ENCODE measurements at regions not wholly inside any gene's neighbourhood (a gene's known extent, or its start where the extent isn't known, plus 50 kb on each side); places are given as distances from the start of the nearest gene placed in this dataset.
"Not testable (repeated sequence)": the region's sequence is repeated elsewhere in the genome, so short reads cannot be mapped to it uniquely, and the experiment has no call there.

DNA sequence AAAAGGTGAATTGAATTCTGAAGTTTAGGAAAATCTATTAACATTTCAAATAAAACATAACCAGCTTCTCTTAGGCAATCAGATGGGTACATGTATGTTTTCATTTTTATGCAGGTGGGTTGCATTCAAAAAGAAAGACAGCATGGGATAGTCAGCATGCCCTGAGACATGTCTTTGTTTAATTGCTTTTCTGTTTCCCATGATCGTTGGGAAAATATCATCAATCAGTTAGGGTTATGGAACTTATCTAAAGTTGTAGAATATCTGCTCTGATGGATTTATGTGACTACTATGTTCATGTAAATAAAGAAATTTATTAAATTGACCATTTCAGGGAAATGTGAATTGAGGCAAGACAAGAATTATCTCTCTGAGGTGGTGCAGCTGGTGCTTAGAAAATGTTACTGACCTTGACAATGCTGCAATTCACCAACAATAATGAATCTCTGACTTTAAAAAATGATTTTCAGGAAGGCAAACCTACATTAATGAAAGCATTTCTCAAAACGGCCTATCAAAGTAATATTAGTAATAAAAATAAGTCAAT lies 112.7 kb downstream of the RFPL4B start:
- DNase-seq (ENCODE audit: low read depth in 2 of 2): no peak

DNA sequence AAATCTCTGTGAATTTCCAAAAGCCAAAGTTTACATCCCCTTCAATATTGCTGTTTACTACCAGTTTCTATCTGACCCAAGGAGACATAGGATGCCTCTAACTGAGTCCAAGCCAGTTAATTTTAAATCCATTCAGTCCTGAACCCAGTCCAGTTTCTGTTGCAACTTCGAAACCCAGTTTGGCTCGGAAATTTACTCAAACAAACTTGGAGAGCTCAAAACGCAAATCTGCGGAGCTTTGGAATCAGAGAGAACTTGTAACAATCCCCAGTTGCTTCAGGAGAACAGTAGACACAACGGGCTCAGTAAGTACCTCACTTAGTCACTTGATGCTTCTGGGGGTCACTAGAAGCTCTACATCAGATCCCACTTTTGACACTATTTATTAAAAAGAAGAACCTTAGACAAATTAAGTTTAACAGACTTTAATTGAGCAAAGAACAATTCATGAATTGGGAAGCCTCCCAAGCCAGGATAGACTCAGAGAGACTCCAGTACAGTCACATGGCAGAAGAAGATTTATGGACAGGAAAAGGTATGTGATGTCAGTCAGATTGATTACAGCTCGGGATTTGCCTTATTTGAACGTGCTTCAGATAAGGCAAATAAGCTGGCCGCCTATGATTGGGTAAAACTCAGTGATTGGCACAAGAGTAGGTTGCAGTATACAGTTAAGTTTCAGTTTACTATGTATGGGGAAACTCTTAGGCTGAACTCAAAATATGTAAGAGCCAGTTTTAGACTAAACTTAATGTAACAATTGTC lies 118.0 kb downstream of the RFPL4B start:
- DNase-seq (ENCODE audit: low read depth in 2 of 2): no peak

DNA sequence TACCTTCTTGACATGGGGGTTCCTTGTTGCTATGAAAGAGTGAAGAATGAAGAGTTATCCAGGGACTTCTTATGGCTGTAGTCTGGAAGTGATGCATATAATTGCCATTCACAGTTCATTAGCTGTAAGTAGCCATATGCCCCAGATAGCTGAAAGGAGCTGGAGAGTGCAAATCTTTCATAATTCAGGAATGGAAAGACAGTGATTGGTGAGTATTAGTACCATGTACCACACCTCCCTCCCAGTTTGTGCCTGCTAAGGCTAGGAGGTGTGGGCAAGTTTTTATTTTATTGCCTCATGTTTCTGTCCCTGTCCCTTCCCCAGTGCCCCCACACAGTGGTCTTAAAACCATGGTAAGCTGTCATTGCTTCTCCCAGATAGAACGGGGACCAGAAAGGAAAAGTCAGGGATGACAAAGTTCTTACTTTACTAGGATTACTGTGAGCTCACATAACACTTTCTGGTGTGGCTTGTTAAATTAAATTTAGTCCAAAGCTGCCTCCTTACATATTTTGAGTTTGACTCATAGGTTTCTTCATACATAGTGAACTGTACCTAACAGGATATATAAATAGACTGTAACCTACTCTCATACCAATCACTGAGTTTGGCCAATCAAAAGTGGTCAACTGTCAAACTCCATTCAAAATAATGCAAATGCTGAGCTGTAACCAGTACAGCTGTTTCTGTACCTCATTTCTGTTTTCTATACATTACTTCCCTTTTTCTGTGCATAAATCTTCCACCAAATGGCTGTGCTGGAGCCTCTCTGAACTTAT lies 119.4 kb downstream of the RFPL4B start:
- DNase-seq (ENCODE audit: low read depth in 2 of 2): no peak

DNA sequence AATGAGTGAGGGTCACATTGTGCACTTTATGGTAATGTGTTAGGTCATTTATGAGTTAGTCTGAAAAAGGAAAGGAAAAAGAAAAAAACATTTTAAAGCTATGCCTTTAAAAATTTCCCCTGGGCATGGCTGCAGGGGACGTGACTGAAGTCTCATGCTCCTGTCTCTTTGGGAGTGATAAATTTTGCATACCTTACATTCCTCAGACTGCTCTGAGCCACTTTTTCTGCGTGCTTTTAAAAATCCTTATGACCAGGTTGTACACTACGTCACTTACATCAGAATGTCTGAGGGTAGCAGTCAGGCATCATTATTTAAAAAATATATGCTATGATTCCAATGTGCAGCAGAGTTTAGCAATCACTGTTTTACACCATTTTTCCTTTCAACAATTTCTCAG lies 121.2 kb downstream of the RFPL4B start:
- no peak for DNase-seq (ENCODE audit: low read depth in 2 of 2)

DNA sequence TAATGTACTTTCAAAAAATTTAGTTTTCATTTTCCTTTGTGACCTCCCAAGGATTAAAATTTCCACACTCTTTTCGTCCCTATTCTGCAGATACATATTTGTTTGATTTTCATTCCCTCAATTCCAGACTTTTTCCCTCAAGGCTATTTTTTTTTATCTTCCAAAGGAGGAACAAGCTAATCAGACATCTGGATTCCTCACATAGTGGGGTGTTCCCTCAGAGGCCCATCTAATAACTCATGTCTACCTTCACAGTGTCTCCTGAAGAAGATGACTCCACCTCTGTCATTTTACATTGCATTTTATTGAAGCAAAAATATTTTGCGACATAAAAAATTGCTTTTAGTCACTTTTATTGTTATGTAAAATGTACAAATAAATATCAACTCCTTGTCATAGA lies 122.2 kb downstream of the RFPL4B start:
- DNase-seq (ENCODE audit: low read depth in 2 of 2): no peak

DNA sequence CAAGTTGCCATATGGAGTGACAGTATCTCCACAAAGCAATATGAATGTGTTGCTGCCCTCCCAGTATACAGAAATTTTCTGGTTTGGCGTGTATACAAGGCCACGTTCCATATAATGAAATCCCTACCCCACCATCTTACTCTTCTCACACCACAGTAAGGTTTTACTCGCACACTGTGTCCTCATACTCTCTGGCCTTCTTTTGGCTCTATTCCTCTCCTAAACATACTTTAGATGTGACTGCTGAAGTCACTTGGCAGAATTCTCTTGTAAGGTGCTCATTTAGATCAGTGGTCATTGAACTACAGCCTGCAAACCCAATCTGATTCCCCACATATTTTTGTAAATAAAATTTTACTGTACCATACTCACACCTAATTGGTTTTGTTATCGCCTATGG lies 123.2 kb downstream of the RFPL4B start:
- DNase-seq (ENCODE audit: low read depth in 2 of 2): no peak

DNA sequence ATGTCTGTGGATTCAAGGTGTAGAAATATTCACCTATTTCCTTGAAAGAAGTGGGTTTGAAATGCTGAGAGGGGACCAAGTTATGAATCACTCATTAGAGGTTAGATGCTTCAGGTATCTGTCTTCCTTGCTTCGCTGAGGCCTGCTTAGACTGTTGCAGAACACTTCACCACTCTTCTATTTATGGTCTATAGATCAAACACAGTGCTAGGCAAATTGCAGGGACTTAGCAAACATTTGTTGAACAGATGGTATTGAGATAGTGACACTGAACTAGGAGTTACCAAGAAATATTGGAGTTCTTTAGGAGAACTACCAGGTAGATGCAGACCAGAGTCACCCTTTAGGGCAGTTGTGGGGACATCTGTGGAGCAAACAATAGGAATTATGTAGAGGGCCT lies 123.8 kb downstream of the RFPL4B start:
- DNase-seq (ENCODE audit: low read depth in 2 of 2): no peak

DNA sequence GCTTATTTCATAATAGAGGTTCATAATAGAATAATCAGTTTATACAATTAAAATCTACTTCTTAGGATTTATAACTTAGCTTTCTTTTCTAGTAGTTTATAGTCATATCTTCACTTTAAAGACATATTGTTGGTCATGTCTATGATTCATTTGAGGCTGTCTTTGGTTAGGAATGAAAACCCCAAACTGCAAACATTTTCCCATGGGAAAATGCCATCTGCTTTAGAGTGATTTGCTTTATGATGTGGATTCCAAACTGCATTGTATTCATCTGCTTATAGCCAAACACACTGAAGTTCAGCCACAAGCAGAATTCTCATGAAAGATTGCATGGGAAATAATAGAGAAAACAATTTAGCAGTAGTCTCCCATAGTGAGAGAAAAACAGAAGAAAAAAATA lies 128.0 kb downstream of the RFPL4B start:
- no peak for DNase-seq (ENCODE audit: low read depth in 2 of 2)

DNA sequence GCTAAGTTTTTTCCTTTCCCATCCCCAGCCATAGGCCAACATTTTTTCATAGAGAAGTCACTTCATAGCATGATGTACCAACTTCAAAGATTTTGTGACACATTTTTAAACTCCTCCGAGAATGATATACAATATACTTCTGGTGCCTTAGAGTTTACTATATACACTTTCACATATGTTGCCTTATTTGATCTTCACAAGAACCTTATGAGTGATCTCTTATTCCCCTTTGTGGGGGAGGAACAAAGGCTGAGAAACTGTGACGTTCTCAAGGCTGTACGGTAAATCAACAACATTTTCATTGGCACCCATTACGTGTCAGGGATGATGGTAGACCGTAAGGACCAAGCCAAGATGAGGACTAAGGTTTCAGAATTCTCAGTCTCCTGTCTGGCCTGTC lies 130.0 kb downstream of the RFPL4B start:
- no peak for DNase-seq (ENCODE audit: low read depth in 2 of 2)

DNA sequence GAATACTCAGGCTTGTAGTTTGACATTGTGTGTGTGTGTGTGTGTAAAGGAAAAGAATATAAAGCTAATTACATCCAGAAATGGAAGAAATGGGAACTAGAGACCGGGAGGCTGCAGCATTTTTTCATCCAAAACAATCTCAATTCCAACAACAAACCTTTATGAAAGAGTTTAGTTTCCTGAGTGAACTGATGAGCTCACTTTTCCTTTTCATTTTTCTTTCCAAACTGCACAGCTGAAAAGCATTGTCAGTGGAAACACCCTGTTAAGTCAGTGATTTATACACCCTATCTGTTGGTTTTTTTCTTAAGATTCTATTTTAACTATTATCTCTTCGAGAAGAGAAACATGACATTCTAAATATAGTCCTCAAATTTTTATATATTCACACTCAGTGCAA lies 130.9 kb downstream of the RFPL4B start:
- DNase-seq (ENCODE audit: low read depth in 2 of 2): no peak

DNA sequence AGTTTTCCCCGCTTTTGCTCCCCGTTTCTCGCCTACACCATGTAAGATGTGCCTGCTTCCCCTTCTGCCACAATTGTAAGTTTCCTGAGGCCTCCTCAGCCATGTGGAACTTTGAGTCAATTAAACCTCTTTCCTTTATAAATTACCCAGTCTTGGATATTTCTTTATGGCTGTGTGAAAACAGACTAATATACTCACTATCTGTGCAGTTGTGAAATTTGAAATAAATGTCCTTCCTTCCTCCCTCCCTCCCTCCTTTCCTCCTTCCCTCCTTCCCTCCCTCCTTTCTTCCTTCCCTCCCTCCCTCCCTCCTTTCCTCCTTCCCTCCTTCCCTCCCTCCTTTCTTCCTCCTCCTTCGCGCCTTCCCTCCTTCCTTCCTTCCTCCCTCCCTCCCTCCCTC lies 132.8 kb downstream of the RFPL4B start:
- not testable (repeated sequence) for DNase-seq (ENCODE audit: low read depth in 2 of 2)

DNA sequence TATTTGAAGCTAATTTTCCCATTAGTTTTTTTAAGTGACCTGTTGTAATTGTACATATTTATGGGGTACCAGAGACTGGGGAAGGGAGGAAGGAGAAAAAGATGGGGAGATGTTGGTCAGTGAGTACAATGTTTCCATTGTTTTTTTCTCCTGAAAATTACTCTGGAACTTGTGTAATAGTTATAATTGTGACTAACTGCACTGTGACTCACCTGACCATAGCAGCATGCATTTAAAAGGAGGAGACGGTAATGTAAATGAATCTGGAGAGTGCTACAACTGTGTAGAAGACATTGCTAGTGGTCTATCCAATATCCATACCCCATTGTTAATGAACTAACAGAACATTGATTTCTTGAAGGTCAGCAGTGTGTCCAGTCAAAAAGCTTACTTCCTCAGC lies 133.4 kb downstream of the RFPL4B start:
- no peak for DNase-seq (ENCODE audit: low read depth in 2 of 2)

DNA sequence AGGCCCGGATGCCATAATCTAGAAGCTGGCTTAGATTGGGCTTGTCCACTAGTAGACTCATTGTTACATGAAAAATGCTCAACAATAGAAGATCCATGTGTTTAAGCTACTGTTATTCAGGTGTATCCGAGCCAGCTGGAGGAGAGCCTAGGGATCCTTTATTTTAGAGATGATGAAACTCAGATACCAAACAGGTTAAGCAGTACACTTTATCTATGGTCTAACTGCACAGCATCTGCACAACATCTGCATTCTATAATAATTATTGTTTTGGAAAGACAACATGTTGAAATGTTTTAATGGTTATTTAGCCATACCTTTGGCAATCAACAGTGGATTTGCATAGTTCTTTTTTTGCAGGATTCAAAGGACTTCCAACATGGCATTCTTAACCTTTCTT lies 134.1 kb downstream of the RFPL4B start:
- no peak for DNase-seq (ENCODE audit: low read depth in 2 of 2)

DNA sequence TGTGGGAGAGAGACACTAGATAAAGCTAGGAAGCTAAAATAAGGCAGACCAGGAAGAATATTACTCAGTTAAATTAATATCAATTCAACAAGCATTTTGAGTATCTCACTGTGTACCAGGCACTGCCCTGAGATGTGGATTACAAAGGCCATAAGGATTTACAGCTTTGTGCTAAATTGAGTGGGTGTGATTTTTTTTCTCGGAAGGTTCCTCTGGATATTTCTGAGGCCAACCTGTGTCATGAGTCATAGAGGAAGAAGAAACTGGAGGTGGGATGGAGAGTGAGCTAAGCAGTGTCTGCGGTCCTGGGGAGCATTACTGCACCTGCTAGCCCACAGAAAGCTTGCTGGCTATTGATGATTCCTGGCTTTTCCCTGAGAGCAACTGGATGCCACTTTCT lies 135.2 kb downstream of the RFPL4B start:
- no peak for DNase-seq (ENCODE audit: low read depth in 2 of 2)

DNA sequence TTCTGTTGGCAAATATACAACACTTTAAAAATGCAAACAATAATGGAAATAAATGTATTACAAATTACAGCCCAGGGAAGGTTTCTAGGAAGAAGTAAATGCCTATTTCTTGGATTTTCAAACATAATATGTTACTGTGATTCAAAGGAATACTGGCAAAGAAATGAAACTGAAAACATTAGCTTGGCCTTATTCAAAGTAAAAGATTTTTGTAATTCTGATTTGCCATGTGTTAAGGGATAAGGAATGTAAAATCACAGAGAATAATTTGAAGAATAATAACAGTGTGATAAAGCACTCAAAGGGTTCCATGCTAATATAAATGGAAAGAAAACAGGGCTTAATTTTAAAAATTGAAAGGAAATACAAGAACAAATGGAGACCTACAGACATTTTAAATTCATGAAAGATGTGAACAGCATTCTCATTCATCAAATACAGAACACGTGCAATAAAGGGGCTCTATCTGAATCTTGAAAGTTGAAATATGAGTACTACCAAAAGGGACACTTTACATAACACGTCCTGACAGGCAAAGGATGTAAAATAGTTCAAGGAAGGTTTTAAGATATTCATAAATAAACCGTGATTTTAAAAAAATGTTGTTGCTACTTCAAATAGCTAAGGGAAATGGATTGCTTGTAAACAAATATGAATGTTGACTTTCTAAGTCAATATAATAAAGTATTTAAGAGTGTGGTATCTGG lies 138.1 kb downstream of the RFPL4B start:
- no peak for DNase-seq (ENCODE audit: low read depth in 2 of 2)

DNA sequence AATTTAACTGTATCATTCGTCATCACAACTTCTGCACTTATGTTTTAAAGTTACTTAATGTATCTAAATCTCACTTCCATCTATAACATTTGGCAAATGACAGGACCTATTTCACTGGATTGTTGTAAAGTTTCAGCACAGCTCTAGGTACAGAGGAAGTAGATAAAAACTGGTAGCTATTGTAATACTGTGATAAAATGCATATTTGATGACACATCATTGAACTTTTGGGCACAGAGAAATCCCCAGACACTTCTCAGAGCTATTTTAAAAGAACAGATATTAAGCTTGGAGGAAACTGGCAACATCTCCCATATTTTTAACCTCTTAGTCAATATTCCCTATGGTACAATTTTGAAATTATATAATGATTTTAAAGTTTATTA lies 138.7 kb downstream of the RFPL4B start:
- no peak for DNase-seq (ENCODE audit: low read depth in 2 of 2)

DNA sequence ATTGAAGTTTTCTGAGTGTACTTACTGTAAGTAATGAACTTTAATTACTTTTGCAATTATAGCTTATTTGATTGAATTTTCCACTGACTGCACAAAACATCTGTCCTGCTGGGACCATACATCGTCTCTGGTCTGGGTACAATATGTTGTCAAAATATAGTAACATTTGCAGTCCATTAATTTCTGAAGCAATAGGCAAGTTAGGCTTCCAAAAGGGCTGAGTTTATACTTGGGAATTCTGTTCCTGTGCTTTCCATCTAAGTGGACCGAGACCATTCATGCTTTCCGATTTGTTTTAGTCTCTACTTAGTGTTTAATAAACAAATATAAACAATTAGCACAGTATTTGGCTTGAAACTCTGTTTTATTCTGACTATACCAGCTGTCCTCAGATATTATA lies 139.3 kb downstream of the RFPL4B start:
- DNase-seq (ENCODE audit: low read depth in 2 of 2): no peak

DNA sequence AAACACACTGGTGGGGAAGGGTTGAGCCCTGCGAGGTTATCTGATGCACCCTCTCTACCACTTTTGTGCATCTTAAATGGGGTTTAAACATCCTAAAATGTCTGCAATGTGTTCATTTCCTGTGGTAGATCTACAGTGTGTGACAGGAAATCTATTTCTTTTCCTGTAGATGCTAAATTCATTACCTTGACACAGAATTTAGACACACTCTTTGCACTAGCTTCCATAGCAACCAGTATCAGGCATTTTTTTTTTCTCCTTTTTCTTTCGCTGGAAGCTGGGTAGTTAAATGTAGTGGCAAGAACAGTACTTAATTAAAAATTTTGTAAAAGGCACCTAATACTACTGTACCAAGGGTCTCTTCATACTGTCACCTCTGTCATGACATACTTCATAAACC lies 141.1 kb downstream of the RFPL4B start:
- no peak for DNase-seq (ENCODE audit: low read depth in 2 of 2)

DNA sequence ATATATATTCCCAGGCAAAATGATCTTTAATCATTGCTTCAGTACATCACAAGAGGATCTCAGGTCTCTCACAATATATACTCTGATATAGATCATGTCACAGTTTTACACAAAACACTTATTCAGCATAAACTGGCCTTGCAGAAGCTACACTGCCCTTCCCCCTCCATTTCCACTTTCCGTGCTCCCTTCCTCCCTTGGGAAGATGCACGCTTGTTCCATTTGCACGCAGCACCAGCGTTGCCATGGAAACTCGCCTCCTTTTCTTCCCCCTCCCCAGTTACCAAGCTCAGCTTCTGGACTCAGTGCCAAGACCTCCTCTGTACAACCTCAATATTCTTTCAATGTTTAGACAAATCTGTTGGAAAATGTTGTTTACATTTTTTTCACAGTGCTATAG lies 154.6 kb downstream of the RFPL4B start:
- no peak for DNase-seq (ENCODE audit: low read depth in 2 of 2)

DNA sequence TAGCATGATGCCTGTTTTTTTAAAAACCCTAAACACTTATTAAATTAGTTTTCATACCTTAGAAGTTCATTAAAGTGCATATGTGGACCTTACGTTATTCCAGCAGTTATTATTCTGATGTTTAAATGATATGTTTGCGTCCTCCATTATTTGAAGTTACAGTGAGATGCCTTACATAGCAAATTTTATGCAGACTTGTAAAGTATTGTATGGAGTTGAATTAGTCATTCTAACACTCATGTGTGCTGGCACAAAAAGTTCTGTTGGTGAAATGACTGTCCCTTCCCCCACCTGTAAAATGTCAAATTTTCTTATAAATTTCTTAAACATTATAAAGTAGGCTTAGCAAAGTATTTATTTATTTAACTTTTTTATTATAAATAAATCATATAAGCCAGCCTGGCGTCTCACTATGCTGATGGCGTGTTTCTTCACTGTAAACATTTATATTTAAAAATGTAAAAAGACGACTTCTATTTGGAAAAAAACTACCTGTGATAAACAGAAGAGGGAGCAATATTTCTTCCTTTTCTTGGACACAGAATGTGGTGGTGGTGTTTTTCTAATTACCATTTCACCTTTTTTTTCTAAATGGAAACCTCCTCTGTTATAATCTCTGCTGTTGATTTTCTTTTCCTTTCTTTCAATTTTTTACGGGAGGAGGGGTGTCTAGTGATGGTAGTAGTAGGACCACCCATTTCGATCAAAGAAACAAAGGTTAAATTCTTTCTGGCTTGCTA lies 155.4 kb downstream of the RFPL4B start:
- DNase-seq (ENCODE audit: low read depth in 2 of 2): no peak

DNA sequence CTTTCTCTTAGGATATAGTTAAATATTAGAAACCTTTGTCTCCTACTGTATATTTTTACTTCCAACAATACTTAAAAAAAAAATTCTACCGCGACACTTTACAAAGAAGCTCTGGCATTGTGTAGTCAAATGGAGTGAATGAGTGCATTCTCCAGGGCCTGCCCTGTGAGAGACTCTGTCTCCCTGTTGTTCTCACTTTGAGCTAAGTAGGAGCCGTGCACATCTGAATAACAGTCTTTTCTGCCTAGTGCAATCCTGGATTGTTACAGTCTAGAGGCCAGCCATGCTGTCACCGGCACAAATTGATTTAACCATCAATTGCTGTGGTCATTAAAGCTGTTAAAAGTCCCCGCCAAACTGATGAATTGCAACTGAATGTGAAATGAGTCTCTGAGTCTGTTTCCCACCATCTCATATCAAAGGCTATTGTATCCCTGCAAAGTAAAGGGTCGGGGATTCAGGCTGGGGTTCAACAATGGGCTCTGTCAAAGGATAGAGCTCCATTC lies 156.0 kb downstream of the RFPL4B start:
- no peak for DNase-seq (ENCODE audit: low read depth in 2 of 2)

DNA sequence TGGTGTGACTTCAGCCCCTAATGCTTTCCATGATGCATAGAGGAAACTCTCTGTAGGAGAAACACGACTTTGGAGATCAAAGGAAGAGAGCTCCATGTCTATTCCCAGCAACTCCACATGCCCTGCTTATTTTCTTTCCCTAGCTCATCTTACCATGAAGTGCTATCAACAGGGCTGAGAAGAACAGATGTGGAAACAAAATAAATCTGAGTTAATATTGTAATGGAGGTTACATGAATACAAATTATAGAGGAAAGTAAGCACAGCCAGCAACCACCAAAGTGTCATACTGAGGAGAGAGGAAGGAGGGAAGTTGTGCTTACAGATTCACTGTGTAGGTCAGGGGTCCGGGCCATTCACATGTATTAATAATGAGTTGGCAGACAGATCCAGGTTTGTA lies 157.5 kb downstream of the RFPL4B start:
- DNase-seq (ENCODE audit: low read depth in 2 of 2): no peak

Measured in stimulated activated CD8-positive, alpha-beta memory T cell treated with anti-CD3 and anti-CD28 coated beads, Interleukin-7, amount 100 ng/mL, for 4 hours (primary cell).